ENCODE measurements at regions not wholly inside any gene's neighbourhood (a gene's known extent, or its start where the extent isn't known, plus 50 kb on each side); places are given as distances from the start of the nearest gene placed in this dataset.

GRCh38 chr3:66620296-66620695, 119.5 kb upstream of the LRIG1 start:
- TF ChIP-seq CTCF (IDR thresholded peaks at IDR 0.05) (no peak), ZFX (IDR thresholded peaks at IDR 0.05; ENCODE audit: borderline replicate concordance) (no peak)
